ENCODE measurements at regions not wholly inside any gene's neighbourhood (a gene's known extent, or its start where the extent isn't known, plus 50 kb on each side); places are given as distances from the start of the nearest gene placed in this dataset.

DNA sequence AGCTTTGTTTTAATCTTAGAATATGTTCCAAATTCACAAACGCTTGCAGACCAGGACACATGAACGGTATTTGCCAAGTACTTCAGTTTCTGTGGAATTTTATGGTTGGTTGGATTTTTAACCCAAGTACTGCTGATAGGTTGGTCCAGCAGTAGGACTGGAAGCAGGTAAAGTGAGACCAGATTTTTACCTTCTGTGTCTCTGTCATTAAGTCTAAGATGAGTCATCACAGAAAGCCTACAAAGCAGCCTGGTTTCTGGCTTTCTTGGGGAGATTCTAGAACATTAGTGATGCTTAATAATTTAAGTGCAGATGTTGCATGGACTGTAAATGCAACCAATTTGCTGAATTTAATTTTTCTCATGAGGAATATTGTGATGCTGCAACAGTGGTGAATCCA lies 100.5 kb downstream of the SCG2 start:
- no peaks in the 10 kb centered on the region for H3K27me3 ChIP-seq
- TF ChIP-seq, protein P1, sequence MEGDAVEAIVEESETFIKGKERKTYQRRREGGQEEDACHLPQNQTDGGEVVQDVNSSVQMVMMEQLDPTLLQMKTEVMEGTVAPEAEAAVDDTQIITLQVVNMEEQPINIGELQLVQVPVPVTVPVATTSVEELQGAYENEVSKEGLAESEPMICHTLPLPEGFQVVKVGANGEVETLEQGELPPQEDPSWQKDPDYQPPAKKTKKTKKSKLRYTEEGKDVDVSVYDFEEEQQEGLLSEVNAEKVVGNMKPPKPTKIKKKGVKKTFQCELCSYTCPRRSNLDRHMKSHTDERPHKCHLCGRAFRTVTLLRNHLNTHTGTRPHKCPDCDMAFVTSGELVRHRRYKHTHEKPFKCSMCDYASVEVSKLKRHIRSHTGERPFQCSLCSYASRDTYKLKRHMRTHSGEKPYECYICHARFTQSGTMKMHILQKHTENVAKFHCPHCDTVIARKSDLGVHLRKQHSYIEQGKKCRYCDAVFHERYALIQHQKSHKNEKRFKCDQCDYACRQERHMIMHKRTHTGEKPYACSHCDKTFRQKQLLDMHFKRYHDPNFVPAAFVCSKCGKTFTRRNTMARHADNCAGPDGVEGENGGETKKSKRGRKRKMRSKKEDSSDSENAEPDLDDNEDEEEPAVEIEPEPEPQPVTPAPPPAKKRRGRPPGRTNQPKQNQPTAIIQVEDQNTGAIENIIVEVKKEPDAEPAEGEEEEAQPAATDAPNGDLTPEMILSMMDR (IDR thresholded peaks at IDR 0.05), result no peak
- DNase-seq, result no peak
- H3K27ac ChIP-seq, result no peak overlapping the region
- no peaks in the 10 kb centered on the region for H3K36me3 ChIP-seq
- H3K4me3 ChIP-seq, result no peak overlapping the region
- no peaks in the 10 kb centered on the region for H3K4me1 ChIP-seq
- no peaks in the 10 kb centered on the region for H3K9me3 ChIP-seq
- intact Hi-C loops (cut with DNase I; ENCODE audit: low total_unique reads), result no loop called here

DNA sequence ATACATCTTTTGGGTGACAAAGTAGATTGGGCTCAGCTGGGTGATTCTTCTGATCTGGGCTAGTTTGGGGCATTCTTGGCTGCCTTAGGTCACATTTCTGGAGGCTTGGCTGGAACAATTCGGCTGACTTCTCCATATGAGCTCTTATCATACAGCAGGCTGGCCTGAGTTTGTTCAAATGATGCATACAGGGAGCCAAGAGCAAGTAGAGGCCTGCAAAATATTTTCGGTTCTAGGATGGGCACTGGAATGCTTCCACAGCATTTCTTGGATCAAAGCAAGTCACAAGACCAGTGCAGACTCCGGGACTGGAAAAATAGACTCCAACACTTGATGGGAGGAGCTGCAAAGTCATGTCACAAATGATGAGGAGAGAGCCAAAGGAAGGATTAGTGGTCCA lies 98.4 kb downstream of the SCG2 start:
- H3K4me1 ChIP-seq, result peaks cover 0 to 16% (median 7%) of the 10 kb centered on the region in 4 donors
- DNase-seq, result no peak
- no peak overlapping the region for H3K27ac ChIP-seq
- intact Hi-C loops (cut with DNase I; ENCODE audit: low total_unique reads), result no loop called here
- TF ChIP-seq, protein P1 (IDR thresholded peaks at IDR 0.05), result no peak
- H3K4me3 ChIP-seq, result no peak overlapping the region
- H3K9me3 ChIP-seq, result no peaks in the 10 kb centered on the region
- H3K27me3 ChIP-seq, result no peaks in the 10 kb centered on the region
- H3K36me3 ChIP-seq, result no peaks in the 10 kb centered on the region

DNA sequence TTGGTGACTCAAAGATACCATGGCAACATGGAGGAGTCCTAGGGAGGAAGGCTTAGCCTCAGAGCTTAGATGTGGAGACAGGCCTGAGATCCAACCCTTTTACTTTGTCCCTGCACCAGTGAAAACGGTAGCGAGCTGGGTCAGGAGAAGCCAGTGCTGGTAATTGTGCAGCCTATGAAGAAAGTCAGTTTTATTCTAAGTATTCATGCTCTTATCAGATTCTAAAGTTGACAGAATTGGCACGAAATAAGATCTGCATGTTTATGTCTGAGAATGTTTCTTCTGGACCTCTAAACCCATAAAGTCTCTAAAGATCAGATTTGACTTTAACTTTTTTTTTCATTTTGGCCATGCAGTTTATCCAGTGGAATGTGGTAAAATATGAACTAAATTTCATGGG lies 93.8 kb downstream of the SCG2 start:
- TF ChIP-seq, protein P1 (IDR thresholded peaks at IDR 0.05), result no peak
- intact Hi-C loops (cut with DNase I; ENCODE audit: low total_unique reads), result no loop called here
- Histone ChIP-seq H3K27me3 (no peaks in the 10 kb centered on the region), H3K36me3 (no peaks in the 10 kb centered on the region), H3K4me1 (peaks cover 0 to 38% (median 11%) of the 10 kb centered on the region in 4 donors), H3K9me3 (no peaks in the 10 kb centered on the region), H3K4me3 (no peak overlapping the region), H3K27ac (peak overlapping the region; percentile 8 to 50)
- no peak for DNase-seq

DNA sequence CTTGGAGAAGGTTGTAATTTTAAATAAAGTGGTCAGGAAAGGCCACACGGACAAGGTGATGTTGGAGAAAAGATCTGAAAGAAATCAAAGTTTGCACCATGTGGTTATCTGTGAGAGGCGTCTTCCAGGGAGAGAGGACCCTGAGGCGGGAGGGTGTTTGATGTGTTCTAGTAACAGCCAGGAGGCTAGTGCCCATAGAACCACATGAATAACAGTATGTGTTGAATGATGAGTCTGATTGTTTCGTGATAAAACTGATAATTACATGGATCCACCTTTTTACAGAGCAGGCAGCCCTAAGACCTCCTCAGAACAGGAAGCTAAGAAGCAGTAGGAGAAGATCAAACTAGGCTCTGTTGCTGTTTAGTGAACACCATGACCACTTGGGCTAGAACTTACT lies 91.4 kb downstream of the SCG2 start:
- no peak overlapping the region for H3K4me3 ChIP-seq
- no peak for DNase-seq
- no peaks in the 10 kb centered on the region for H3K27me3 ChIP-seq
- TF ChIP-seq, protein P1 (IDR thresholded peaks at IDR 0.05), result no peak
- peaks cover 0 to 38% (median 11%) of the 10 kb centered on the region in 4 donors for H3K4me1 ChIP-seq
- intact Hi-C loops (cut with DNase I; ENCODE audit: low total_unique reads), result no loop called here
- no peaks in the 10 kb centered on the region for H3K9me3 ChIP-seq
- no peaks in the 10 kb centered on the region for H3K36me3 ChIP-seq
- H3K27ac ChIP-seq, result peak overlapping the region; percentile 3 to 13

DNA sequence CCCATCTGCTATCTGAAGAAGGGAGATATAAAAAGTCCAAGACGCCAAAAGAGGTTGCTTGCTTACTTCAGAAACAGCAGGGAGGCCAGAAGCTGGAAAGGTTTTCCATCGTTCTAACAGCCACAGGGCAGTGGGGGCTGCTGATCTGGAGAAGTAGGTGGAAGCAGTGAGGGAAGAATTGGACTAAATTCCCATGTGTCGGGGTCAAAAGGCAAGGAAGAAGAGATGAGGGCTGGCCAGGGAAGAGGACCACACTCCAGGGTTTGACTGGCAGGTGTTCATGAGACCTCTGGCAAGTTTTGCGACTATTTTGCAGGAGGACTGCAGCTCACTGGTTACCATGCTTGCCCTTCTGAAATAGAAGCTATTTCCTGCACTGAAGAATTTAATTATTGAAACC lies 91.0 kb downstream of the SCG2 start:
- Histone ChIP-seq H3K27ac (peak overlapping the region; percentile 3 to 13), H3K4me1 (peaks cover 0 to 38% (median 11%) of the 10 kb centered on the region in 4 donors), H3K4me3 (no peak overlapping the region), H3K9me3 (no peaks in the 10 kb centered on the region), H3K36me3 (no peaks in the 10 kb centered on the region), H3K27me3 (no peaks in the 10 kb centered on the region)
- no peak for DNase-seq
- TF ChIP-seq, protein P1 (IDR thresholded peaks at IDR 0.05), result no peak
- intact Hi-C loops (cut with DNase I; ENCODE audit: low total_unique reads), result no loop called here
